Spleen (tissue), 7 donors: ENCODE measurements at regions not wholly inside any gene's neighbourhood (a gene's known extent, or its start where the extent isn't known, plus 50 kb on each side); places are given as distances from the start of the nearest gene placed in this dataset.

Experiments
- CTCF ChIP-seq, 11 experiments: fragments of 200-600 bp in 7 of 11; fragments of 450-650 bp in 4 of 11; sonication (generic) in 4 of 11; IDR thresholded peaks in 8 of 11; conservative IDR thresholded peaks in 3 of 11; 1 replicate in 7 of 11; 2 replicates in 4 of 11; pipeline versions ENCODE4 v1.4.0 to v1.8.0; 2016 to 2021; ENCODE audit warnings: antibody characterized with exemption in 11 of 11, inconsistent platforms in 4 of 11, mild to moderate bottlenecking in 1 of 11
- POLR2A ChIP-seq, 3 donors: fragments of 450-650 bp; IDR thresholded peaks; one replicate each; pipeline ENCODE4 v1.5.1; 2017; ENCODE audit warnings: antibody characterized with exemption in 3 of 3, mild to moderate bottlenecking in 1 of 3
- donor health status: DM: no; HTN: no; CAD: no; lungs with moderate emphysema.
- donor health status: DM: no; HTN: no; CAD: no.
- donor health status: DM: no; HTN: no; CAD: no.

GRCh38 chr4:26196567-26196966 is 124.2 kb upstream of the RBPJ start:
- TF ChIP-seq CTCF (IDR thresholded peaks at IDR 0.05 in 8 of 11, conservative IDR thresholded peaks at IDR 0.05 in 3 of 11) (no peak), POLR2A (IDR thresholded peaks at IDR 0.05) (no peak)
